Astrocyte (in vitro differentiated cells and primary cell): ENCODE measurements at regions not wholly inside any gene's neighbourhood (a gene's known extent, or its start where the extent isn't known, plus 50 kb on each side); places are given as distances from the start of the nearest gene placed in this dataset.

Source experiments
- CTCF ChIP-seq: IDR thresholded peaks from 2 replicates; pipeline ENCODE4 v1.5.1; 2011; ENCODE audit warnings: low read depth, mild to moderate bottlenecking, inconsistent platforms, low read length, moderate library complexity; ENCODE audit not compliant: insufficient read depth
- EZH2 ChIP-seq: IDR thresholded peaks from 2 replicates; pipeline ENCODE4 v1.6.1; 2012; ENCODE audit warnings: mild to moderate bottlenecking, low read length, inconsistent platforms; ENCODE audit not compliant: insufficient read depth

DNA sequence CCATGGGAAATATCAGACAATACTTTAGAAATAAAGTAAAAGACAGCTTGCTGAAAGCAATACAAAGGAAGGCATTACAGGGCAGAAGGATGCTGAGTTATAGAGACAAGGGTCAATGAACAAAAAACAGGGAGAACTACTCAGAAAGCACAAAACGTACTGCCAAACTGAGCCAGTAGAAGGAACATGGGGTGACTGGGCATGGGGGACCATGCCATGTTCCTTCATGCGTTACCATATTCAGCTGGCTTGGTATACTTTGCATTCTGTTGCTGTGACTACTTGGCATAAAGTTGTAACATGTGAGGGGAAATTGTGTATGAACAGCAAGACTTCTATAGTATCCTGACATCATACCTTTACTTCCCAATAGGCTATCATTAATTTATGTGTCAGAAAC, 358.6 kb upstream of the LYPLAL1 start:
- TF ChIP-seq EZH2 (no peak), CTCF (no peak)
